H9 (cell line): ENCODE measurements at regions not wholly inside any gene's neighbourhood (a gene's known extent, or its start where the extent isn't known, plus 50 kb on each side); places are given as distances from the start of the nearest gene placed in this dataset.

Source experiments
- DNase-seq: peaks from one replicate; pipeline ENCODE4 v3.0.0-alpha.2; 2017
- H2AFZ ChIP-seq: one replicate; pipeline ENCODE4 v1.6.1; 2013; ENCODE audit warnings: mild to moderate bottlenecking, low read length, control low read depth, moderate library complexity
- H2AK5ac ChIP-seq: 2 replicates; pipeline ENCODE4 v1.6.1; 2013; ENCODE audit warnings: low read length, control low read depth, mixed read lengths; ENCODE audit not compliant: insufficient read length
- H2BK120ac ChIP-seq: one replicate; pipeline ENCODE4 v1.6.1; 2013; ENCODE audit warnings: low read depth, mild to moderate bottlenecking, low read length, control low read depth, inconsistent platforms; ENCODE audit not compliant: poor library complexity, severe bottlenecking
- H2BK12ac ChIP-seq: 2 replicates; pipeline ENCODE4 v1.6.1; 2013; ENCODE audit warnings: low read length, control low read depth, mixed read lengths, low read depth; ENCODE audit not compliant: insufficient read length
- H2BK15ac ChIP-seq: 2 replicates; pipeline ENCODE4 v1.6.1; 2013; ENCODE audit warnings: low read depth, low read length, control low read depth
- H2BK20ac ChIP-seq: one replicate; pipeline ENCODE4 v1.6.1; 2013; ENCODE audit warnings: low read depth, mild to moderate bottlenecking, low read length, control low read depth, inconsistent platforms; ENCODE audit not compliant: poor library complexity, severe bottlenecking
- H2BK5ac ChIP-seq: 2 replicates; pipeline ENCODE4 v1.6.1; 2013; ENCODE audit warnings: low read length, control low read depth, mixed read lengths; ENCODE audit not compliant: insufficient read length
- H3K14ac ChIP-seq: 2 replicates; pipeline ENCODE4 v1.6.1; 2013; ENCODE audit warnings: low read length, control low read depth; ENCODE audit not compliant: insufficient read depth
- H3K18ac ChIP-seq: 2 replicates; pipeline ENCODE4 v1.6.1; 2013; ENCODE audit warnings: low read depth, mild to moderate bottlenecking, mixed read lengths, low read length, control low read depth; ENCODE audit not compliant: insufficient read length
- H3K23ac ChIP-seq: 2 replicates; pipeline ENCODE4 v1.6.1; 2013; ENCODE audit warnings: low read length, control low read depth, mixed read lengths, low read depth; ENCODE audit not compliant: insufficient read length
- H3K23me2 ChIP-seq: 2 replicates; pipeline ENCODE4 v1.6.1; 2013; ENCODE audit warnings: low read depth, mild to moderate bottlenecking, mixed read lengths, low read length, control low read depth; ENCODE audit not compliant: insufficient read length, poor library complexity, severe bottlenecking
- H3K27ac ChIP-seq: 2 replicates; pipeline ENCODE4 v1.5.1; 2013; ENCODE audit warnings: low read length, control low read depth, mixed read lengths, low read depth; ENCODE audit not compliant: insufficient read length
- H3K27me3 ChIP-seq: 2 replicates; pipeline ENCODE4 v1.6.1; 2013; ENCODE audit warnings: low read length, control low read depth, inconsistent platforms; ENCODE audit not compliant: insufficient read depth
- H3K4ac ChIP-seq: 2 replicates; pipeline ENCODE4 v1.6.1; 2013; ENCODE audit warnings: low read depth, mild to moderate bottlenecking, control low read depth, inconsistent platforms, low read length, moderate library complexity
- H3K4me1 ChIP-seq: 2 replicates; pipeline ENCODE4 v1.6.1; 2013; ENCODE audit warnings: low read length, control low read depth, inconsistent platforms; ENCODE audit not compliant: insufficient read depth
- H3K4me2 ChIP-seq: 2 replicates; pipeline ENCODE4 v1.6.1; 2013; ENCODE audit warnings: low read length, control low read depth, mixed read lengths; ENCODE audit not compliant: insufficient read length, insufficient read depth
- H3K56ac ChIP-seq: 2 replicates; pipeline ENCODE4 v1.6.1; 2013; ENCODE audit warnings: low read depth, mild to moderate bottlenecking, mixed read lengths, low read length, control low read depth; ENCODE audit not compliant: insufficient read length
- H3K79me1 ChIP-seq: 2 replicates; pipeline ENCODE4 v1.6.1; 2013; ENCODE audit warnings: low read depth, mild to moderate bottlenecking, moderate library complexity, low read length, control low read depth, inconsistent platforms; ENCODE audit not compliant: insufficient read depth, poor library complexity, severe bottlenecking
- H3K79me2 ChIP-seq: 2 replicates; pipeline ENCODE4 v1.6.1; 2013; ENCODE audit warnings: low read length, control low read depth, inconsistent platforms; ENCODE audit not compliant: insufficient read depth
- H3K9ac ChIP-seq: 2 replicates; pipeline ENCODE4 v1.6.1; 2013; ENCODE audit warnings: low read length, control low read depth, mixed read lengths; ENCODE audit not compliant: insufficient read length; ENCODE audit errors: extremely low read depth
- H3K9me3 ChIP-seq: one replicate; pipeline ENCODE4 v1.6.1; 2013; ENCODE audit warnings: low read depth, low read length, inconsistent platforms; ENCODE audit not compliant: control insufficient read depth
- H3T11ph ChIP-seq: one replicate; pipeline ENCODE4 v1.6.1; 2013; ENCODE audit warnings: mild to moderate bottlenecking, low read length, control low read depth, inconsistent platforms
- H4K20me1 ChIP-seq: one replicate; pipeline ENCODE4 v1.6.1; 2013; ENCODE audit not compliant: control insufficient read depth, insufficient read length, insufficient read depth
- H4K5ac ChIP-seq: 2 replicates; pipeline ENCODE4 v1.6.1; 2013; ENCODE audit warnings: low read depth, mild to moderate bottlenecking, mixed read lengths, low read length, control low read depth; ENCODE audit not compliant: insufficient read length
- H4K8ac ChIP-seq: replicated peaks from 2 replicates; pipeline ENCODE4 v1.6.1; 2013; ENCODE audit warnings: low read length, control low read depth, mixed read lengths, low read depth; ENCODE audit not compliant: insufficient read length
- H4K91ac ChIP-seq: 2 replicates; pipeline ENCODE4 v1.6.1; 2013; ENCODE audit warnings: low read depth, mild to moderate bottlenecking, moderate library complexity, mixed read lengths, low read length, control low read depth; ENCODE audit not compliant: insufficient read length
- H3K27ac Mint-ChIP-seq, 3 experiments: 2 replicates in 2 of 3; 3 replicates in 1 of 3; pipeline ENCODE4 v1.8.0; 2020 to 2021; ENCODE audit warnings: mixed read lengths in 3 of 3, mild to moderate bottlenecking in 1 of 3, moderate library complexity in 1 of 3
- H3K27me3 Mint-ChIP-seq: 2 replicates; pipeline ENCODE4 v1.8.0; 2021; ENCODE audit warnings: low read depth, mild to moderate bottlenecking, moderate library complexity, mixed read lengths
- H3K36me3 Mint-ChIP-seq, 3 experiments: 2 replicates in 2 of 3; 3 replicates in 1 of 3; pipeline ENCODE4 v1.8.0; 2020 to 2021; ENCODE audit warnings: low read depth in 3 of 3, mixed read lengths in 3 of 3; ENCODE audit not compliant: insufficient read depth in 1 of 3
- H3K4me1 Mint-ChIP-seq, 2 experiments: 2 replicates each; pipeline ENCODE4 v1.8.0; 2020; ENCODE audit warnings: mixed read lengths in 2 of 2
- H3K4me3 Mint-ChIP-seq, 2 experiments: 2 replicates in 1 of 2; 3 replicates in 1 of 2; pipeline ENCODE4 v1.8.0; 2020 to 2021; ENCODE audit warnings: mild to moderate bottlenecking in 2 of 2, mixed read lengths in 2 of 2, moderate library complexity in 1 of 2
- H3K9me3 Mint-ChIP-seq, 2 experiments: 2 replicates in 1 of 2; 3 replicates in 1 of 2; pipeline ENCODE4 v1.8.0; 2020; ENCODE audit warnings: mild to moderate bottlenecking in 2 of 2, mixed read lengths in 2 of 2, moderate library complexity in 1 of 2
- CTCF ChIP-seq: fragments of 200-600 bp; sonication (generic); conservative IDR thresholded peaks from 3 replicates; pipeline ENCODE4 v1.8.0; 2021; ENCODE audit warnings: antibody characterized with exemption, mild to moderate bottlenecking
- WGBS: extraction: QIAGEN DNeasy Blood & Tissue Kit; methylation state at CpG from one replicate; pipeline ENCODE4 v1.1.7; 2013; ENCODE audit warnings: missing lambda C conversion rate, low lambda C conversion rate, mixed read lengths; ENCODE audit not compliant: insufficient read length; ENCODE audit errors: extremely low coverage; 5-methylcytosine and 5-hydroxymethylcytosine counted together

GRCh38 chr1:218613105-218613504 is 268.0 kb downstream of the TGFB2 start:
- Histone ChIP-seq H3K14ac (no peak overlapping the region), H3K23me2 (no peaks in the 10 kb centered on the region), H4K20me1 (no peaks in the 10 kb centered on the region), H3K18ac (no peak overlapping the region), H4K5ac (no peak overlapping the region), H3K56ac (no peak overlapping the region), H4K91ac (no peak overlapping the region), H2AK5ac (no peak overlapping the region), H2AFZ (no peak overlapping the region), H3K79me1 (no peaks in the 10 kb centered on the region), H3K9ac (no peak overlapping the region), H3K4ac (no peak overlapping the region), H3K27me3 (no peaks in the 10 kb centered on the region), H2BK20ac (no peak overlapping the region), H3K4me2 (no peak overlapping the region), H2BK120ac (no peak overlapping the region), H2BK12ac (no peak overlapping the region), H3K9me3 (no peaks in the 10 kb centered on the region), H3K79me2 (no peaks in the 10 kb centered on the region), H3K4me1 (peaks cover 2% of the 10 kb centered on the region; the same call in 1 of the 2 replicates), H4K8ac (no peak overlapping the region), H3T11ph (no peak overlapping the region), H3K23ac (no peak overlapping the region), H2BK5ac (no peak overlapping the region), H2BK15ac (no peak overlapping the region), H3K27ac (no peak overlapping the region)
- Mint-ChIP-seq H3K27ac (no peak overlapping the region), H3K4me3 (no peak overlapping the region), H3K4me1 (peaks cover 29% of the 10 kb centered on the region in 2 experiments), H3K9me3 (peaks cover 7 to 14% of the 10 kb centered on the region in 2 experiments; a peak in 4 of 5 replicates), H3K27me3 (no peaks in the 10 kb centered on the region), H3K36me3 (peaks cover 4 to 8% (median 5%) of the 10 kb centered on the region in 3 experiments; a peak in 4 of 7 replicates)
- WGBS = no CpG with 5 or more reads among the region's 2 CpGs
- TF ChIP-seq CTCF = no peak
- no peak for DNase-seq
